SK-N-SH (cell line): ENCODE measurements at regions not wholly inside any gene's neighbourhood (a gene's known extent, or its start where the extent isn't known, plus 50 kb on each side); places are given as distances from the start of the nearest gene placed in this dataset.

Source experiments
- CTCF ChIA-PET: fragments of 300-600, 350-600 bp; formaldehyde crosslinking; extraction: SDS; loops from one replicate; lab custom pipeline; 2021; lab: Yijun Ruan, JAX
- POLR2A ChIA-PET: fragments of 350-600 bp; sonication (Branson Sonifier 250); formaldehyde crosslinking; extraction: SDS; loops from one replicate; lab custom pipeline; 2020; ENCODE audit warnings: antibody characterized with exemption, inconsistent platforms; lab: Yijun Ruan, JAX
- DNase-seq: peaks from one replicate; pipeline ENCODE4 v3.0.0; 2012
- H2AFZ ChIP-seq: fragments of 200-600 bp; sonication (generic); 2 replicates; pipeline ENCODE4 v1.8.1; 2016; ENCODE audit warnings: antibody characterized with exemption, mild to moderate bottlenecking, low read depth
- H3F3A ChIP-seq: fragments of 200-600 bp; sonication (generic); replicated peaks from 2 replicates; pipeline ENCODE3; 2016; ENCODE audit warnings: antibody characterized with exemption, mild to moderate bottlenecking; ENCODE audit not compliant: insufficient read depth
- H3K27ac ChIP-seq, 2 experiments: fragments of 200-500 bp in 1 of 2; fragments of 200-600 bp in 1 of 2; sonication (Bioruptor generic) in 1 of 2; sonication (generic), shearing (Covaris generic) in 1 of 2; 2 replicates each; pipeline versions ENCODE4 v1.5.1 to v1.6.1; 2014 to 2016; ENCODE audit warnings: low read depth in 2 of 2, inconsistent platforms in 1 of 2, low read length in 1 of 2, mild to moderate bottlenecking in 1 of 2, mixed read lengths in 1 of 2
- H3K27me3 ChIP-seq: fragments of 200-600 bp; sonication (generic), shearing (Covaris generic); 2 replicates; pipeline ENCODE4 v1.6.1; 2016; ENCODE audit warnings: mixed run types; ENCODE audit not compliant: insufficient read depth
- H3K36me3 ChIP-seq, 2 experiments: fragments of 200-500 bp in 1 of 2; fragments of 200-600 bp in 1 of 2; sonication (Bioruptor generic) in 1 of 2; sonication (generic) in 1 of 2; replicated peaks in 1 of 2; 2 replicates each; pipeline versions ENCODE3 to v1.5.1; 2014 to 2016; ENCODE audit warnings: low read length in 1 of 2, mild to moderate bottlenecking in 1 of 2; ENCODE audit not compliant: insufficient read depth in 2 of 2, control insufficient read depth in 1 of 2
- H3K4me1 ChIP-seq, 2 experiments: fragments of 200-500 bp in 1 of 2; fragments of 200-600 bp in 1 of 2; sonication (Bioruptor generic) in 1 of 2; sonication (generic), shearing (Covaris generic) in 1 of 2; 2 replicates each; pipeline versions ENCODE4 v1.5.1 to v1.6.1; 2014 to 2016; ENCODE audit warnings: low read depth in 1 of 2, low read length in 1 of 2, mixed run types in 1 of 2; ENCODE audit not compliant: insufficient read depth in 2 of 2, control insufficient read depth in 1 of 2
- H3K4me2 ChIP-seq: fragments of 200-600 bp; sonication (generic), shearing (Covaris generic); 2 replicates; pipeline ENCODE4 v1.6.1; 2017; ENCODE audit warnings: mixed run types
- H3K4me3 ChIP-seq, 2 experiments: fragments of 200-500 bp in 1 of 2; fragments of 200-600 bp in 1 of 2; sonication (Bioruptor generic) in 1 of 2; sonication (generic), shearing (Covaris generic) in 1 of 2; 2 replicates each; pipeline versions ENCODE4 v1.5.1 to v1.8.1; 2014 to 2016; ENCODE audit warnings: low read depth in 2 of 2, inconsistent platforms in 1 of 2, low read length in 1 of 2, mild to moderate bottlenecking in 1 of 2, mixed read lengths in 1 of 2, moderate library complexity in 1 of 2
- H3K79me2 ChIP-seq: fragments of 200-600 bp; sonication (generic); 2 replicates; pipeline ENCODE4 v1.8.1; 2017; ENCODE audit warnings: mild to moderate bottlenecking; ENCODE audit not compliant: insufficient read depth
- H3K9ac ChIP-seq: fragments of 200-600 bp; sonication (generic); 2 replicates; pipeline ENCODE4 v1.6.1; 2017; ENCODE audit warnings: mixed run types
- H3K9me2 ChIP-seq: fragments of 200-600 bp; sonication (generic); 2 replicates; pipeline ENCODE4 v1.6.1; 2017; ENCODE audit warnings: mixed run types
- H3K9me3 ChIP-seq: fragments of 200-600 bp; sonication (generic); 2 replicates; pipeline ENCODE4 v1.6.1; 2017; ENCODE audit warnings: mixed run types, mild to moderate bottlenecking, moderate library complexity
- H4K20me1 ChIP-seq: fragments of 200-600 bp; sonication (generic); 2 replicates; pipeline ENCODE4 v1.6.1; 2017; ENCODE audit warnings: mild to moderate bottlenecking, mixed run types; ENCODE audit not compliant: insufficient read depth
- FOSL2 ChIP-seq: IDR thresholded peaks from 2 replicates; pipeline ENCODE4 v1.4.0; 2012; ENCODE audit warnings: low read depth, mild to moderate bottlenecking, moderate library complexity, borderline replicate concordance
- GATA2 ChIP-seq: sonication (generic); formaldehyde crosslinking; IDR thresholded peaks from 2 replicates; pipeline ENCODE4 v1.5.0; 2020; ENCODE audit warnings: mild to moderate bottlenecking, missing genetic modification reagents
- JUND ChIP-seq: IDR thresholded peaks from 2 replicates; pipeline ENCODE4 v1.4.0; 2012
- MEF2A ChIP-seq: IDR thresholded peaks from 2 replicates; pipeline ENCODE4 v1.4.0; 2012; ENCODE audit warnings: low read depth, borderline replicate concordance
- MXI1 ChIP-seq: IDR thresholded peaks from 2 replicates; pipeline ENCODE4 v1.6.1; 2012; ENCODE audit warnings: mild to moderate bottlenecking, low read depth, low read length, improper control_type of control experiment
- NFIC ChIP-seq: IDR thresholded peaks from 2 replicates; pipeline ENCODE4 v1.4.0; 2012; ENCODE audit warnings: borderline replicate concordance
- NRF1 ChIP-seq: IDR thresholded peaks from 2 replicates; pipeline ENCODE4 v1.6.1; 2012; ENCODE audit warnings: low read depth, mild to moderate bottlenecking, low read length
- PBX3 ChIP-seq: IDR thresholded peaks from 2 replicates; pipeline ENCODE4; 2012
- POLR2AphosphoS5 ChIP-seq: IDR thresholded peaks from 2 replicates; pipeline ENCODE4 v1.6.1; 2012; ENCODE audit warnings: low read depth, low read length
- RAD21 ChIP-seq: IDR thresholded peaks from 2 replicates; pipeline ENCODE4 v1.6.1; 2012; ENCODE audit warnings: mild to moderate bottlenecking, low read length
- RCOR1 ChIP-seq: fragments of 150-350 bp; IDR thresholded peaks from 2 replicates; pipeline ENCODE4 v1.6.1; 2017; ENCODE audit warnings: antibody characterized with exemption, low read length
- REST ChIP-seq: IDR thresholded peaks from 2 replicates; pipeline ENCODE4 v1.6.1; 2012; ENCODE audit warnings: mild to moderate bottlenecking, low read depth, low read length, moderate library complexity
- RFX5 ChIP-seq: IDR thresholded peaks from 2 replicates; pipeline ENCODE4 v1.6.1; 2012; ENCODE audit warnings: mild to moderate bottlenecking, improper control_type of control experiment, low read length
- RXRA ChIP-seq: IDR thresholded peaks from 2 replicates; pipeline ENCODE4 v1.4.0; 2012; ENCODE audit warnings: low read depth, mild to moderate bottlenecking, borderline replicate concordance
- SIN3A ChIP-seq: IDR thresholded peaks from 2 replicates; pipeline ENCODE4 v1.6.1; 2012; ENCODE audit warnings: low read depth, mild to moderate bottlenecking, low read length, moderate library complexity, borderline replicate concordance
- USF2 ChIP-seq: fragments of 150-350 bp; IDR thresholded peaks from 2 replicates; pipeline ENCODE4 v1.6.1; 2017; ENCODE audit warnings: antibody characterized with exemption, low read length, low read depth, borderline replicate concordance
- YY1 ChIP-seq: IDR thresholded peaks from 2 replicates; pipeline ENCODE4 v1.4.0; 2012; ENCODE audit warnings: low read depth, mild to moderate bottlenecking
- ZBTB33 ChIP-seq: IDR thresholded peaks from 2 replicates; pipeline ENCODE4 v1.4.0; 2012; ENCODE audit warnings: low read depth, borderline replicate concordance
- WGBS: methylation state at CpG from one replicate; pipeline ENCODE4 v1.1.6; 2017; ENCODE audit warnings: low lambda C conversion rate; 5-methylcytosine and 5-hydroxymethylcytosine counted together
- TF ChIP-seq, protein P1 (sequence below): IDR thresholded peaks from 2 replicates; pipeline ENCODE4 v1.4.0; 2012; ENCODE audit warnings: low read depth, borderline replicate concordance
- TF ChIP-seq, protein P2 (sequence below): IDR thresholded peaks from 2 replicates; pipeline ENCODE4 v1.4.0; 2012; ENCODE audit warnings: low read depth

DNA sequence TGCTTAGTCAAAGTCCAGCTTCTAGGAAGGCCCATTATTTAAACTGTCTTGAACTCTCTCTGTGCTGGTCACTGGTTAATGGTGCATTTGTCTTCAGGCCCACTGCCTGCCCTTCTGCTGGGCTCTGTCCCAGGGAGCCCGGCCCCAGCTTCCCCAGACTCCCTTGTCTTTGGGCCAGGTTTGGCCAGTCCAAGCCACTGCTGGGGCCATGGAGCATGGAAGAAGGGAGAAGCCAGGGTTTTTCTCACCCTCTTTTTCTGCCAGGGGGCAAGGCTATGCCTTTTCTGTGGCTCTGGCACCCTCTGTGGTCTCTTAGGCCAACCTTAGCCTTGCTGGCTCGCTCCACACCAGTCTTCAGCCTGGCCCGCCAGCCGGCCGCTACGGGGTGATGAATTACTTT lies 390.0 kb upstream of the SULF2 start:
- no peak overlapping the region for H3K4me3 ChIP-seq
- H3K4me1 ChIP-seq: no peaks in the 10 kb centered on the region; a peak in 1 of 4 replicates
- POLR2A ChIA-PET: no interaction called here
- no peak overlapping the region for H2AFZ ChIP-seq
- TF ChIP-seq RXRA (no peak), ZBTB33 (no peak), MXI1 (no peak), JUND (no peak), YY1 (no peak), SIN3A (no peak), GATA2 (CRISPR knock-in tag) (no peak), RAD21 (no peak), PBX3 (no peak), USF2 (no peak), MEF2A (no peak), NRF1 (no peak), POLR2AphosphoS5 (no peak), NFIC (no peak), RFX5 (no peak), FOSL2 (no peak), REST (no peak), RCOR1 (no peak)
- TF ChIP-seq, protein P1, sequence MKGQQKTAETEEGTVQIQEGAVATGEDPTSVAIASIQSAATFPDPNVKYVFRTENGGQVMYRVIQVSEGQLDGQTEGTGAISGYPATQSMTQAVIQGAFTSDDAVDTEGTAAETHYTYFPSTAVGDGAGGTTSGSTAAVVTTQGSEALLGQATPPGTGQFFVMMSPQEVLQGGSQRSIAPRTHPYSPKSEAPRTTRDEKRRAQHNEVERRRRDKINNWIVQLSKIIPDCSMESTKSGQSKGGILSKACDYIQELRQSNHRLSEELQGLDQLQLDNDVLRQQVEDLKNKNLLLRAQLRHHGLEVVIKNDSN: no peak
- TF ChIP-seq, protein P2, sequence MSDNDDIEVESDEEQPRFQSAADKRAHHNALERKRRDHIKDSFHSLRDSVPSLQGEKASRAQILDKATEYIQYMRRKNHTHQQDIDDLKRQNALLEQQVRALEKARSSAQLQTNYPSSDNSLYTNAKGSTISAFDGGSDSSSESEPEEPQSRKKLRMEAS: no peak
- TF ChIP-seq, all 33 proteins: peak for 0
- DNase-seq: no peak
- H3K27me3 ChIP-seq: no peaks in the 10 kb centered on the region
- no peaks in the 10 kb centered on the region for H4K20me1 ChIP-seq
- 71% methylated on average over 6 of the region's 6 CpGs for WGBS
- no peak overlapping the region for H3K27ac ChIP-seq
- CTCF ChIA-PET: no interaction called here
- H3F3A ChIP-seq: no peaks in the 10 kb centered on the region
- H3K9me3 ChIP-seq: no peaks in the 10 kb centered on the region
- H3K79me2 ChIP-seq: no peaks in the 10 kb centered on the region
- H3K9ac ChIP-seq: no peak overlapping the region
- H3K9me2 ChIP-seq: no peaks in the 10 kb centered on the region
- no peaks in the 10 kb centered on the region for H3K36me3 ChIP-seq
- no peak overlapping the region for H3K4me2 ChIP-seq
